Subcutaneous abdominal adipose tissue (tissue), 5 donors: ENCODE measurements at regions not wholly inside any gene's neighbourhood (a gene's known extent, or its start where the extent isn't known, plus 50 kb on each side); places are given as distances from the start of the nearest gene placed in this dataset.

Source experiments
- H3K27ac ChIP-seq: one replicate; pipeline ENCODE4 v1.7.0; 2013; ENCODE audit warnings: low read depth, mild to moderate bottlenecking, inconsistent platforms, low read length, moderate library complexity
- H3K27me3 ChIP-seq, 5 donors: one replicate each; pipeline ENCODE4 v1.7.0; 2013; ENCODE audit warnings: low read length in 5 of 5, inconsistent platforms in 1 of 5; ENCODE audit not compliant: control insufficient read depth in 5 of 5, insufficient read depth in 4 of 5
- H3K36me3 ChIP-seq, 5 donors: one replicate each; pipeline ENCODE4 v1.7.0; 2013; ENCODE audit warnings: low read length in 5 of 5; ENCODE audit not compliant: control insufficient read depth in 5 of 5, insufficient read depth in 5 of 5
- H3K4me1 ChIP-seq, 5 donors: one replicate each; pipeline ENCODE4 v1.7.0; 2013; ENCODE audit warnings: low read length in 5 of 5, mild to moderate bottlenecking in 3 of 5, moderate library complexity in 1 of 5; ENCODE audit not compliant: control insufficient read depth in 5 of 5, insufficient read depth in 5 of 5
- H3K4me3 ChIP-seq, 5 donors: one replicate each; pipeline ENCODE4 v1.7.0; 2013; ENCODE audit warnings: low read length in 5 of 5, low read depth in 1 of 5
- H3K9ac ChIP-seq, 5 donors: one replicate each; pipeline ENCODE4 v1.7.0; 2013; ENCODE audit warnings: low read length in 5 of 5, mild to moderate bottlenecking in 4 of 5, moderate library complexity in 3 of 5
- H3K9me3 ChIP-seq, 5 donors: one replicate each; pipeline ENCODE4 v1.7.0; 2013; ENCODE audit warnings: low read length in 5 of 5; ENCODE audit not compliant: control insufficient read depth in 5 of 5
- donor health status: healthy.
- donor health status: healthy.
- donor health status: healthy.
- donor health status: healthy.
- donor health status: healthy.

- no peaks in the 10 kb centered on the region for H3K36me3 ChIP-seq
- H3K4me3 ChIP-seq, result no peak overlapping the region
- peaks cover 0 to 6% (median 0%) of the 10 kb centered on the region in 5 donors for H3K9me3 ChIP-seq
- H3K4me1 ChIP-seq, result no peaks in the 10 kb centered on the region
- H3K27ac ChIP-seq, result no peak overlapping the region
- no peak overlapping the region for H3K9ac ChIP-seq
- H3K27me3 ChIP-seq, result peaks cover 0 to 9% (median 0%) of the 10 kb centered on the region in 5 donors
Observed at GRCh38 chr2:6312367-6312766, 553.3 kb downstream of the CMPK2 start.

GRCh38 chr2:6314218-6314960, 551.3 kb downstream of the CMPK2 start:
- H3K9ac ChIP-seq, result no peak overlapping the region
- H3K4me1 ChIP-seq, result no peaks in the 10 kb centered on the region
- H3K9me3 ChIP-seq, result peaks cover 0 to 6% (median 0%) of the 10 kb centered on the region in 5 donors

GRCh38 chr2:6325616-6326015, 540.1 kb downstream of the CMPK2 start:
- Histone ChIP-seq H3K27me3 (no peaks in the 10 kb centered on the region), H3K9ac (no peak overlapping the region), H3K36me3 (no peaks in the 10 kb centered on the region), H3K27ac (no peak overlapping the region), H3K4me3 (no peak overlapping the region), H3K9me3 (peaks cover 0 to 5% (median 4%) of the 10 kb centered on the region in 5 donors), H3K4me1 (no peaks in the 10 kb centered on the region)

More at GRCh38 chr2:6314218-6314960, 551.3 kb downstream of the CMPK2 start:
- Histone ChIP-seq H3K27me3 (peaks cover 0 to 9% (median 0%) of the 10 kb centered on the region in 5 donors), H3K36me3 (no peaks in the 10 kb centered on the region), H3K4me3 (no peak overlapping the region), H3K27ac (no peak overlapping the region)

GRCh38 chr2:6326958-6327357, 538.7 kb downstream of the CMPK2 start:
- H3K4me1 ChIP-seq, result no peaks in the 10 kb centered on the region
- H3K9ac ChIP-seq, result no peak overlapping the region
- H3K27ac ChIP-seq, result no peak overlapping the region
- peaks cover 0 to 5% (median 4%) of the 10 kb centered on the region in 5 donors for H3K9me3 ChIP-seq
- no peaks in the 10 kb centered on the region for H3K36me3 ChIP-seq
- H3K4me3 ChIP-seq, result no peak overlapping the region
- no peaks in the 10 kb centered on the region for H3K27me3 ChIP-seq

- no peaks in the 10 kb centered on the region for H3K9me3 ChIP-seq
- H3K4me1 ChIP-seq, result no peaks in the 10 kb centered on the region
- H3K27me3 ChIP-seq, result no peaks in the 10 kb centered on the region
- H3K27ac ChIP-seq, result no peak overlapping the region
- no peaks in the 10 kb centered on the region for H3K36me3 ChIP-seq
- no peak overlapping the region for H3K4me3 ChIP-seq
- H3K9ac ChIP-seq, result no peak overlapping the region
Observed at GRCh38 chr2:6336752-6337471, 528.8 kb downstream of the CMPK2 start.

- Histone ChIP-seq H3K4me3 (no peak overlapping the region), H3K4me1 (no peaks in the 10 kb centered on the region)
Observed at GRCh38 chr2:6337472-6337820, 528.3 kb downstream of the CMPK2 start.

GRCh38 chr2:6341588-6342129, 524.0 kb downstream of the CMPK2 start:
- H3K9ac ChIP-seq, result no peak overlapping the region
- H3K4me3 ChIP-seq, result no peak overlapping the region
- H3K4me1 ChIP-seq, result no peaks in the 10 kb centered on the region
- H3K9me3 ChIP-seq, result no peaks in the 10 kb centered on the region
- no peaks in the 10 kb centered on the region for H3K27me3 ChIP-seq
- H3K27ac ChIP-seq, result no peak overlapping the region
- no peaks in the 10 kb centered on the region for H3K36me3 ChIP-seq

More at GRCh38 chr2:6337472-6337820, 528.3 kb downstream of the CMPK2 start:
- Histone ChIP-seq H3K9me3 (no peaks in the 10 kb centered on the region), H3K9ac (no peak overlapping the region), H3K36me3 (no peaks in the 10 kb centered on the region), H3K27me3 (no peaks in the 10 kb centered on the region), H3K27ac (no peak overlapping the region)

- Histone ChIP-seq H3K4me3 (no peak overlapping the region), H3K36me3 (no peaks in the 10 kb centered on the region), H3K4me1 (no peaks in the 10 kb centered on the region), H3K9me3 (no peaks in the 10 kb centered on the region), H3K9ac (no peak overlapping the region), H3K27ac (no peak overlapping the region), H3K27me3 (no peaks in the 10 kb centered on the region)
Observed at GRCh38 chr2:6342273-6342920, 523.3 kb downstream of the CMPK2 start.

- Histone ChIP-seq H3K36me3 (no peaks in the 10 kb centered on the region), H3K9me3 (no peaks in the 10 kb centered on the region), H3K9ac (no peak overlapping the region), H3K27ac (no peak overlapping the region), H3K4me1 (no peaks in the 10 kb centered on the region), H3K27me3 (no peaks in the 10 kb centered on the region), H3K4me3 (no peak overlapping the region)
Observed at GRCh38 chr2:6343076-6343475, 522.6 kb downstream of the CMPK2 start.

GRCh38 chr2:6352247-6352646, 513.5 kb downstream of the CMPK2 start:
- Histone ChIP-seq H3K27me3 (no peaks in the 10 kb centered on the region), H3K4me3 (no peak overlapping the region), H3K9ac (no peak overlapping the region), H3K4me1 (no peaks in the 10 kb centered on the region), H3K27ac (no peak overlapping the region), H3K36me3 (no peaks in the 10 kb centered on the region), H3K9me3 (no peaks in the 10 kb centered on the region)
